Mesodermal cell (in vitro differentiated cells): ENCODE measurements at regions not wholly inside any gene's neighbourhood (a gene's known extent, or its start where the extent isn't known, plus 50 kb on each side); places are given as distances from the start of the nearest gene placed in this dataset.
"Not testable (repeated sequence)": the region's sequence is repeated elsewhere in the genome, so short reads cannot be mapped to it uniquely, and the experiment has no call there.

Experiments used
- H3K27ac ChIP-seq: 2 replicates; pipeline ENCODE4 v1.7.0; 2013; ENCODE audit warnings: mild to moderate bottlenecking, low read depth, low read length, moderate library complexity; ENCODE audit not compliant: severe bottlenecking
- H3K36me3 ChIP-seq: 2 replicates; pipeline ENCODE4 v1.7.1; 2013; ENCODE audit warnings: mild to moderate bottlenecking, low read length, moderate library complexity; ENCODE audit not compliant: control insufficient read depth, insufficient read depth
- H3K4me1 ChIP-seq: one replicate; pipeline ENCODE4 v1.7.1; 2013; ENCODE audit warnings: mild to moderate bottlenecking, low read length; ENCODE audit not compliant: insufficient read depth, control insufficient read depth, poor library complexity, severe bottlenecking
- H3K4me3 ChIP-seq: 2 replicates; pipeline ENCODE4 v1.7.0; 2013; ENCODE audit warnings: low read length, control low read depth, mild to moderate bottlenecking; ENCODE audit not compliant: insufficient read depth, poor library complexity, severe bottlenecking; ENCODE audit errors: extremely low read depth
- H3K9me3 ChIP-seq: 2 replicates; pipeline ENCODE4 v1.7.1; 2013; ENCODE audit warnings: mild to moderate bottlenecking, low read length, moderate library complexity; ENCODE audit not compliant: control insufficient read depth
- WGBS, 2 experiments: methylation state at CpG; one replicate each; pipeline ENCODE4 v1.1.5; 2013; ENCODE audit warnings: missing lambda C conversion rate in 2 of 2; ENCODE audit not compliant: insufficient coverage in 2 of 2; 5-methylcytosine and 5-hydroxymethylcytosine counted together

- H3K4me1 ChIP-seq, H3K9me3 ChIP-seq, H3K27ac ChIP-seq, H3K4me3 ChIP-seq: not testable (repeated sequence)
- WGBS, 2 experiments, result 93 to 95% methylated on average over 4 to 8 of the region's 13 CpGs
- peaks cover 62% of the 10 kb centered on the region for H3K36me3 ChIP-seq
Measured at GRCh38 chr3:195974281-195974680, 65.9 kb upstream of the TNK2 start.

- not testable (repeated sequence) for H3K4me1 ChIP-seq, H3K9me3 ChIP-seq, H3K27ac ChIP-seq, H3K4me3 ChIP-seq
- peaks cover 67% of the 10 kb centered on the region for H3K36me3 ChIP-seq
- 94 to 98% methylated on average over 5 of the region's 9 CpGs for WGBS, 2 experiments
Measured at GRCh38 chr3:195970873-195971272, 62.5 kb upstream of the TNK2 start.

- H3K9me3 ChIP-seq, H3K4me3 ChIP-seq, H3K27ac ChIP-seq, H3K4me1 ChIP-seq: not testable (repeated sequence)
- 93 to 94% methylated on average over 18 to 20 of the region's 22 CpGs for WGBS, 2 experiments
- peaks cover 66% of the 10 kb centered on the region for H3K36me3 ChIP-seq
Measured at GRCh38 chr3:195969838-195970776, 61.8 kb upstream of the TNK2 start.

GRCh38 chr3:195969341-195969740 is 61.0 kb upstream of the TNK2 start:
- not testable (repeated sequence) for H3K27ac ChIP-seq, H3K9me3 ChIP-seq, H3K4me1 ChIP-seq, H3K4me3 ChIP-seq
- WGBS, 2 experiments, result 95 to 97% methylated on average over 7 of the region's 9 CpGs
- H3K36me3 ChIP-seq, result peaks cover 69% of the 10 kb centered on the region

GRCh38 chr3:195968104-195968503 is 59.8 kb upstream of the TNK2 start:
- H3K27ac ChIP-seq, H3K9me3 ChIP-seq, H3K4me1 ChIP-seq, H3K4me3 ChIP-seq: not testable (repeated sequence)
- WGBS, 2 experiments, result 100% methylated on average over 1 of the region's 10 CpGs; no CpG with 5 or more reads in 1 of the 2 experiments
- H3K36me3 ChIP-seq, result peaks cover 62% of the 10 kb centered on the region

GRCh38 chr3:195967387-195967720 is 59.0 kb upstream of the TNK2 start:
- WGBS, 2 experiments, result no CpG with 5 or more reads among the region's 16 CpGs
- peaks cover 64% of the 10 kb centered on the region for H3K36me3 ChIP-seq

GRCh38 chr3:195966563-195967386 is 58.4 kb upstream of the TNK2 start:
- not testable (repeated sequence) for H3K4me3 ChIP-seq, H3K4me1 ChIP-seq, H3K27ac ChIP-seq, H3K9me3 ChIP-seq
- H3K36me3 ChIP-seq, result peaks cover 64% of the 10 kb centered on the region
- 85 to 92% methylated on average over 4 of the region's 15 CpGs for whole genome bisulfite sequencing, 2 experiments

More at GRCh38 chr3:195967387-195967720, 59.0 kb upstream of the TNK2 start:
- not testable (repeated sequence) for H3K4me3 ChIP-seq, H3K27ac ChIP-seq, H3K9me3 ChIP-seq, H3K4me1 ChIP-seq

GRCh38 chr3:195965217-195965616 is 56.9 kb upstream of the TNK2 start:
- WGBS, 2 experiments, result 97 to 100% methylated on average over 4 to 11 of the region's 12 CpGs
- not testable (repeated sequence) for H3K9me3 ChIP-seq, H3K27ac ChIP-seq, H3K4me1 ChIP-seq, H3K4me3 ChIP-seq
- peaks cover 59% of the 10 kb centered on the region for H3K36me3 ChIP-seq

GRCh38 chr3:195964318-195965107 is 56.2 kb upstream of the TNK2 start:
- WGBS, 2 experiments, result 80 to 87% methylated on average over 3 to 9 of the region's 15 CpGs
- H3K4me1 ChIP-seq, H3K4me3 ChIP-seq, H3K27ac ChIP-seq, H3K9me3 ChIP-seq: not testable (repeated sequence)
- H3K36me3 ChIP-seq, result peaks cover 54% of the 10 kb centered on the region

GRCh38 chr3:195962222-195962621 is 53.9 kb upstream of the TNK2 start:
- WGBS, 2 experiments, result 91 to 94% methylated on average over 7 to 8 of the region's 11 CpGs
- peaks cover 54% of the 10 kb centered on the region for H3K36me3 ChIP-seq
- not testable (repeated sequence) for H3K27ac ChIP-seq, H3K4me3 ChIP-seq, H3K4me1 ChIP-seq, H3K9me3 ChIP-seq
